ENCODE measurements at regions not wholly inside any gene's neighbourhood (a gene's known extent, or its start where the extent isn't known, plus 50 kb on each side); places are given as distances from the start of the nearest gene placed in this dataset.
"Not testable (repeated sequence)": the region's sequence is repeated elsewhere in the genome, so short reads cannot be mapped to it uniquely, and the experiment has no call there.

- not testable (repeated sequence) for TF ChIP-seq CTCF (IDR thresholded peaks at IDR 0.05); ZFX (IDR thresholded peaks at IDR 0.05; ENCODE audit: borderline replicate concordance)
Observed at GRCh38 chr19:56981440-56981839, 138.3 kb upstream of the USP29 start.

Data from 22Rv1 (cell line).